ENCODE measurements at regions not wholly inside any gene's neighbourhood (a gene's known extent, or its start where the extent isn't known, plus 50 kb on each side); places are given as distances from the start of the nearest gene placed in this dataset.
A peak's percentile ranks its signal among the peaks of the same experiment; 100 is the strongest.
"Not testable (repeated sequence)": the region's sequence is repeated elsewhere in the genome, so short reads cannot be mapped to it uniquely, and the experiment has no call there.

- DNase-seq (ENCODE audit: low read depth): no peak
Measured at GRCh38 chr12:25793196-25793595, 165.3 kb upstream of the RASSF8 start.

- DNase-seq (ENCODE audit: low read depth): peak; percentile 42
Measured at GRCh38 chr12:25794571-25794970, 163.9 kb upstream of the RASSF8 start.

- no peak for DNase-seq (ENCODE audit: low read depth)
Measured at GRCh38 chr12:25796523-25797000, 161.9 kb upstream of the RASSF8 start.

- DNase-seq (ENCODE audit: low read depth): peak; percentile 33
Measured at GRCh38 chr12:25797386-25797785, 161.1 kb upstream of the RASSF8 start.

GRCh38 chr12:25797949-25798348 is 160.5 kb upstream of the RASSF8 start:
- DNase-seq (ENCODE audit: low read depth): no peak

- DNase-seq (ENCODE audit: low read depth): no peak
Measured at GRCh38 chr12:25800101-25800500, 158.4 kb upstream of the RASSF8 start.

- DNase-seq (ENCODE audit: low read depth): no peak
Measured at GRCh38 chr12:25801734-25802133, 156.7 kb upstream of the RASSF8 start.

GRCh38 chr12:25802143-25802542 is 156.3 kb upstream of the RASSF8 start:
- no peak for DNase-seq (ENCODE audit: low read depth)

- DNase-seq (ENCODE audit: low read depth): not testable (repeated sequence)
Measured at GRCh38 chr12:25803029-25803664, 155.3 kb upstream of the RASSF8 start.

GRCh38 chr12:25804286-25804685 is 154.2 kb upstream of the RASSF8 start:
- DNase-seq (ENCODE audit: low read depth): peak; percentile 33

- peak; percentile 65 for DNase-seq (ENCODE audit: low read depth)
Measured at GRCh38 chr12:25806271-25806670, 152.2 kb upstream of the RASSF8 start.

- DNase-seq (ENCODE audit: low read depth): no peak
Measured at GRCh38 chr12:25808604-25809003, 149.9 kb upstream of the RASSF8 start.

- DNase-seq (ENCODE audit: low read depth): no peak
Measured at GRCh38 chr12:25810683-25811082, 147.8 kb upstream of the RASSF8 start.

- DNase-seq (ENCODE audit: low read depth): peak; percentile 56
Measured at GRCh38 chr12:25811656-25812126, 146.8 kb upstream of the RASSF8 start.

GRCh38 chr12:25812295-25812694 is 146.2 kb upstream of the RASSF8 start:
- DNase-seq (ENCODE audit: low read depth): no peak

- no peak for DNase-seq (ENCODE audit: low read depth)
Measured at GRCh38 chr12:25813843-25814242, 144.6 kb upstream of the RASSF8 start.

- DNase-seq (ENCODE audit: low read depth): peak; percentile 40
Measured at GRCh38 chr12:25816637-25817036, 141.8 kb upstream of the RASSF8 start.

GRCh38 chr12:25817166-25817565 is 141.3 kb upstream of the RASSF8 start:
- DNase-seq (ENCODE audit: low read depth): no peak

GRCh38 chr12:25818596-25819390 is 139.7 kb upstream of the RASSF8 start:
- no peak for DNase-seq (ENCODE audit: low read depth)

GRCh38 chr12:25819691-25820090 is 138.8 kb upstream of the RASSF8 start:
- no peak for DNase-seq (ENCODE audit: low read depth)

GRCh38 chr12:25822281-25822680 is 136.2 kb upstream of the RASSF8 start:
- DNase-seq (ENCODE audit: low read depth): no peak

GRCh38 chr12:25824734-25825133 is 133.7 kb upstream of the RASSF8 start:
- DNase-seq (ENCODE audit: low read depth): no peak

- DNase-seq (ENCODE audit: low read depth): no peak
Measured at GRCh38 chr12:25825446-25825845, 133.0 kb upstream of the RASSF8 start.

Measured in ELR (cell line).